Choroid plexus epithelial cell (primary cell): ENCODE measurements at regions not wholly inside any gene's neighbourhood (a gene's known extent, or its start where the extent isn't known, plus 50 kb on each side); places are given as distances from the start of the nearest gene placed in this dataset.

Source experiments
- DNase-seq: peaks from one replicate; pipeline ENCODE4 v3.0.0-alpha.2; 2010; ENCODE audit warnings: low read depth
- H3K4me3 ChIP-seq: 2 replicates; pipeline ENCODE4 v1.5.1; 2011; ENCODE audit warnings: low read depth, mild to moderate bottlenecking, control low read depth, low read length, moderate library complexity
- TF ChIP-seq, protein P1 (sequence below): conservative IDR thresholded peaks from 2 replicates; pipeline ENCODE4 v1.5.1; 2011; ENCODE audit warnings: low read depth, mild to moderate bottlenecking, control low read depth, inconsistent platforms, low read length, moderate library complexity

DNA sequence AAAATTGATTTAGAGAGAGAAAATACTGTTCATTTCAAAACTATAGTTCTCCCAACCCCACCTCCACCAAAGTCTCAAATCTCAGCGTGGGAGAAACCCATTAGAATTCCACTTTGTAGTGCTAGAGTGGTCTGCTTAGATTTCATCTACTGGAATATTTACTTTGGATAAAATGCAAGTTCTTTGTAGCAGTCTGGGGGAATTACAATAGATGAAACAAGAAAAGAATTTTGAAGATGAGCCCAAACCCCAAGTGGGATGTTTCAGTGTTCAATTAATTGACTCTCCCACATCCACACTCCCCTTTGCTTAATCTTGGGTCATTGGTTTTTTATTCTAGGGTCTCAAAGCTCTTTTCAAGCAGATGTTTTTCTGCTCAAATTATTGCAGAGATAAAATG is 97.8 kb downstream of the RPL22L1 start:
- no peak for DNase-seq
- TF ChIP-seq, protein P1, sequence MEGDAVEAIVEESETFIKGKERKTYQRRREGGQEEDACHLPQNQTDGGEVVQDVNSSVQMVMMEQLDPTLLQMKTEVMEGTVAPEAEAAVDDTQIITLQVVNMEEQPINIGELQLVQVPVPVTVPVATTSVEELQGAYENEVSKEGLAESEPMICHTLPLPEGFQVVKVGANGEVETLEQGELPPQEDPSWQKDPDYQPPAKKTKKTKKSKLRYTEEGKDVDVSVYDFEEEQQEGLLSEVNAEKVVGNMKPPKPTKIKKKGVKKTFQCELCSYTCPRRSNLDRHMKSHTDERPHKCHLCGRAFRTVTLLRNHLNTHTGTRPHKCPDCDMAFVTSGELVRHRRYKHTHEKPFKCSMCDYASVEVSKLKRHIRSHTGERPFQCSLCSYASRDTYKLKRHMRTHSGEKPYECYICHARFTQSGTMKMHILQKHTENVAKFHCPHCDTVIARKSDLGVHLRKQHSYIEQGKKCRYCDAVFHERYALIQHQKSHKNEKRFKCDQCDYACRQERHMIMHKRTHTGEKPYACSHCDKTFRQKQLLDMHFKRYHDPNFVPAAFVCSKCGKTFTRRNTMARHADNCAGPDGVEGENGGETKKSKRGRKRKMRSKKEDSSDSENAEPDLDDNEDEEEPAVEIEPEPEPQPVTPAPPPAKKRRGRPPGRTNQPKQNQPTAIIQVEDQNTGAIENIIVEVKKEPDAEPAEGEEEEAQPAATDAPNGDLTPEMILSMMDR: no peak
- H3K4me3 ChIP-seq: no peak overlapping the region

GRCh38 chr3:170768334-170768801 is 101.6 kb downstream of the RPL22L1 start:
- TF ChIP-seq, protein P1: no peak
- DNase-seq: peak; percentile 68

DNA sequence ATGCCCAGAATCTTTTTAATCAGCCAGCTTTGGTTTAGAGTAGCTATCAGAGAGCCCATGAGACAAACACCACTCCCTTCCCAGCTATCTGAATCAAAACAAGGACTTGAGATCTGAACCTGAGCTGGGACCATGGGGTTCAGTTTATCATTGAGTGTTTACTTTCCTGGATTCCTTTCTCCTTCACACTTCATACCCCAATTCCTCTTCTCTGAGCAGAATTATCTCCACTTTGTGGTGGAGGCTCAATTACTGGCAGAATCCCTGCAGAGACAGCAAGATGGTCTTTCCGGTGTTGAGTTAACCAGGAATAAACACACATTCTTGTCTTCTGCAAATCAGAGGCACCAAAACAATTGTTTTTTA is 102.4 kb downstream of the RPL22L1 start:
- TF ChIP-seq, protein P1: no peak
- no peak overlapping the region for H3K4me3 ChIP-seq

More at GRCh38 chr3:170768334-170768801, 101.6 kb downstream of the RPL22L1 start:
- H3K4me3 ChIP-seq: no peak overlapping the region

DNA sequence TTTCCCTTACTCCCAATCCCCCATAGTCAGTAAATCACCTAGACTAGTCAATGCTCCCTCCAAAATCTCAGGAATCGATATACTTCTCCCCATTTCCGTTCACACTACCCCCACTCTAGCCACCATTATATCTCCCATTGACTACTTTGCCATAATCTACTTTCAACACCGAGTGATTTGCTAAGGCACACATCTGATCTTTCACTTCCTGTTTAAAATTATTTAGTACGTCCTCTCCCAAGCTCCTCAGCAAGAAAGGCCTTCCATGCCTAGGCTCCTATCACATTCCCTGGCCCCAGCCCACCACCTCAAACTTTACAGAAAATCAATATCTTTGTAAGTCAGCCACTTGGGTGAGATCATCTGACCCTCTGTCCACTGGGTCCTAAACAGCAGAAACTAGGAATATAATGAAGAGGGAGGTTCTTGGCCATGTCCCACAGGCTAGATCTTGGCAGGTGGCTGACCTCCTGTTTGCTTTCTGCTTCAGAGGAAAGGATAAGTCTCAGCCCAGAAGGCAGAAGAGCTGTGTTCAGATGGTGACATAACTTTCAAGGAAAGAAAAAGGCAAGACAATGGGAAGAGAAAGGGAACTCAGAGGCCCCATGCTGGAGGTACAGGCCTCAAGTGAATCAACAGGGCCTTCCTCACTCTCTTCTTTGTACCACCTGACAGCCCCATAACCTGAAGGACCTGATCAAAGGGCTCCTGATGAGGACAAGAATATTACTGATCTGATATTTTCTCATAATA is 103.0 kb downstream of the RPL22L1 start:
- TF ChIP-seq, protein P1: no peak
- no peak overlapping the region for H3K4me3 ChIP-seq
- no peak for DNase-seq

More for the DNA sequence above, 102.4 kb downstream of the RPL22L1 start:
- peak; percentile 50 for DNase-seq

DNA sequence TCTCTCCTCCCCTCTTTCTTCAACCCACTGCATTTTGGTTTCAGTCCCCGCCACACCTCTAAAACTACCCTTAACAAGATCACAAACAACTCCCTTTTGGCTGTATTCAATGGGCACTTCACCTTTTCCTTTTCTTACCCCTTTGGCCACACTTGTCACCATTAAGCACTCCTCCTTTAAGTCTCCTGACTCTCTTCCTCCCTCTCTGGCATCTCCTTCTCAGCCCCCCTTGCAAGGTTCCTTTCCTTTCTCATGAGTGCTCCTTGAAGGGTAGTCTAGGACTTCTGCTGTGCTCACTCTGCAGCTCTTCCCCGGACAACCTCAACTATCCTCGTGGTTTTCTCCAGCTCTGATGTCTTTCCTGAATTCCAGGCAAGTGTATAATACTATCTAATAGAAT is 103.7 kb downstream of the RPL22L1 start:
- H3K4me3 ChIP-seq: no peak overlapping the region
- DNase-seq: no peak
- TF ChIP-seq, protein P1: no peak

- TF ChIP-seq, protein P1: no peak
- DNase-seq: no peak
Measured at GRCh38 chr3:170765419-170766078, 104.4 kb downstream of the RPL22L1 start.

DNA sequence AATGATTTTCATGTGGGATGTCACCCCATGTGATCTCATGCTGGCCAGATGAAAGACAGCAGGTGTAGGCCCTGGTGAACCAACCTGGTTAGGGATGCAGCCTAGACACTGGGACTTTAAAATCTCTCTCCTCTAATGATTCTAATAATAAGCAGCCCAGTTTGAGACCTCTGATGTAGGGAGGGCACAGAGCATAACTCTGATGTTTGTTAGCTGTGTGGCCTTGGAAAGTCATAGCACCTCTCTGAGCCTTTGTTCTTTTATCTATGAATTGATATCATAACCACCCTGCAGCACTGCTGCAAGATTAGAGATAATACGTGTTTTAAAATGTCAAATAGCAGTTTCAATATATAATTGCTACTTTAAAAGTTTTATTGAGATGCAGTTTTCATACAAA is 106.0 kb downstream of the RPL22L1 start:
- no peak overlapping the region for H3K4me3 ChIP-seq
- TF ChIP-seq, protein P1: no peak
- no peak for DNase-seq

More at GRCh38 chr3:170765419-170766078, 104.4 kb downstream of the RPL22L1 start:
- no peak overlapping the region for H3K4me3 ChIP-seq
